ENCODE measurements at regions not wholly inside any gene's neighbourhood (a gene's known extent, or its start where the extent isn't known, plus 50 kb on each side); places are given as distances from the start of the nearest gene placed in this dataset.

- H3K4me1 ChIP-seq (ENCODE audit: control insufficient read depth, extremely low read depth, insufficient read depth, low read length): no peaks in the 10 kb centered on the region
- no peak for FAIRE-seq
- H3K27me3 ChIP-seq (ENCODE audit: control insufficient read depth in 2 of 2, insufficient read depth in 2 of 2, low read length in 2 of 2): no peaks in the 10 kb centered on the region
- H3K9me3 ChIP-seq (replicated peaks; ENCODE audit: control insufficient read depth, insufficient read depth, low read length): no peaks in the 10 kb centered on the region
- ChIA-PET POLR2A (no interaction called here), CTCF (no interaction called here)
- H2AFZ ChIP-seq (ENCODE audit: low read depth, low read length): no peak overlapping the region
- no peak overlapping the region for H3K4me3 ChIP-seq (replicated peaks in 1 of 3; ENCODE audit: insufficient read depth in 1 of 3, low read depth in 1 of 3, low read length in 3 of 3)
- no peak overlapping the region for H3K9ac ChIP-seq (replicated peaks; ENCODE audit: extremely low read depth, insufficient read depth, low read length)
- dilution Hi-C loops (cut with MboI; ENCODE audit: extremely low pct_ligation_motif_present, low sequenced_read_pairs) (no loop called here), intact Hi-C loops (cut with micrococcal nuclease) (no loop called here)
- H3K9me1 ChIP-seq (replicated peaks; ENCODE audit: control insufficient read depth, extremely low read depth, insufficient read depth, low read length): no peaks in the 10 kb centered on the region
- H3K27ac ChIP-seq (ENCODE audit: insufficient read depth, low read depth, low read length): no peak overlapping the region
- no TSS peak for BruUV-seq (replicated peaks)
- H3K4me2 ChIP-seq (ENCODE audit: insufficient read depth, low read length): no peak overlapping the region
- H4K20me1 ChIP-seq (replicated peaks; ENCODE audit: control insufficient read depth, extremely low read depth, insufficient read depth, low read length): no peaks in the 10 kb centered on the region
- no peak for TF ChIP-seq POLR2A (IDR thresholded peaks at IDR 0.05; ENCODE audit: low read depth, low read length)
- no peak for TF ChIP-seq MYC (IDR thresholded peaks at IDR 0.05; ENCODE audit: low read depth, low read length)
- TF ChIP-seq GATA2 (IDR thresholded peaks at IDR 0.05; ENCODE audit: insufficient read depth, insufficient read length, low read depth, low read length): no peak
- no peak for TF ChIP-seq MAX (IDR thresholded peaks at IDR 0.05; ENCODE audit: insufficient read depth, insufficient read length)
- no peak for TF ChIP-seq JUN (IDR thresholded peaks at IDR 0.05; ENCODE audit: borderline replicate concordance, insufficient read depth, insufficient read length, low read depth)
- TF ChIP-seq FOS (IDR thresholded peaks at IDR 0.05; ENCODE audit: borderline replicate concordance, insufficient read depth, low read length): no peak
- DNase-seq (ENCODE audit: low read depth, low spot score): no peak
- H3K79me2 ChIP-seq (ENCODE audit: control insufficient read depth, insufficient read depth, low read length): no peaks in the 10 kb centered on the region
- H3K36me3 ChIP-seq (ENCODE audit: control insufficient read depth in 2 of 2, extremely low read depth in 1 of 2, insufficient read depth in 2 of 2, low read length in 2 of 2): no peaks in the 10 kb centered on the region
Measured at GRCh38 chrX:40374486-40374885, 206.3 kb upstream of the ATP6AP2 start.

DNA sequence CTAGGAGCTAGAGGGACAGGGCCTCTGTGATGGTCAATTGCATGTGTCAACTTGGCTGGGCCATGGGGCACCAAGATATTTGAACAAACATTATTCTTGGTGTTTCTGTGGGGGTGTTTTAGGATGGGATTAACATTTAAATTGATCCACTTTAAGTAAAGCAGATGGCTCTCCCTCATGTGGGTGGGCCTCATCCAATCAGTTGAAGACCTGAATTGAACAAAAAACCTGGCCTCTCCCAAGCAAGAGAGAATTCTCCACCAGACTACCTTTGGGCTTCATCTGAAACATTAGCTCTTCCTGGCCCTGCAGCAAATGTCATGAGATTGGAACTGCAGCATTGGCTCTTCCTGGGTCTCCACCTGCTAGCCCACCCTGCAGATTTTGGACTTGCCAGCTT is 207.1 kb upstream of the ATP6AP2 start:
- Histone ChIP-seq H3K9me1 (replicated peaks; ENCODE audit: control insufficient read depth, extremely low read depth, insufficient read depth, low read length) (no peaks in the 10 kb centered on the region), H3K9ac (replicated peaks; ENCODE audit: extremely low read depth, insufficient read depth, low read length) (no peak overlapping the region), H2AFZ (ENCODE audit: low read depth, low read length) (no peak overlapping the region), H4K20me1 (replicated peaks; ENCODE audit: control insufficient read depth, extremely low read depth, insufficient read depth, low read length) (no peaks in the 10 kb centered on the region), H3K9me3 (replicated peaks; ENCODE audit: control insufficient read depth, insufficient read depth, low read length) (no peaks in the 10 kb centered on the region), H3K36me3 (ENCODE audit: control insufficient read depth in 2 of 2, extremely low read depth in 1 of 2, insufficient read depth in 2 of 2, low read length in 2 of 2) (no peaks in the 10 kb centered on the region), H3K4me2 (ENCODE audit: insufficient read depth, low read length) (no peak overlapping the region), H3K27ac (ENCODE audit: insufficient read depth, low read depth, low read length) (no peak overlapping the region), H3K4me1 (ENCODE audit: control insufficient read depth, extremely low read depth, insufficient read depth, low read length) (no peaks in the 10 kb centered on the region), H3K79me2 (ENCODE audit: control insufficient read depth, insufficient read depth, low read length) (no peaks in the 10 kb centered on the region), H3K27me3 (ENCODE audit: control insufficient read depth in 2 of 2, insufficient read depth in 2 of 2, low read length in 2 of 2) (no peaks in the 10 kb centered on the region), H3K4me3 (replicated peaks in 1 of 3; ENCODE audit: insufficient read depth in 1 of 3, low read depth in 1 of 3, low read length in 3 of 3) (no peak overlapping the region)
- no peak for FAIRE-seq
- dilution Hi-C loops (cut with MboI; ENCODE audit: extremely low pct_ligation_motif_present, low sequenced_read_pairs): no loop called here
- no TSS peak for BruUV-seq (replicated peaks)
- intact Hi-C loops (cut with micrococcal nuclease): no loop called here
- POLR2A ChIA-PET: no interaction called here
- TF ChIP-seq, protein P1, sequence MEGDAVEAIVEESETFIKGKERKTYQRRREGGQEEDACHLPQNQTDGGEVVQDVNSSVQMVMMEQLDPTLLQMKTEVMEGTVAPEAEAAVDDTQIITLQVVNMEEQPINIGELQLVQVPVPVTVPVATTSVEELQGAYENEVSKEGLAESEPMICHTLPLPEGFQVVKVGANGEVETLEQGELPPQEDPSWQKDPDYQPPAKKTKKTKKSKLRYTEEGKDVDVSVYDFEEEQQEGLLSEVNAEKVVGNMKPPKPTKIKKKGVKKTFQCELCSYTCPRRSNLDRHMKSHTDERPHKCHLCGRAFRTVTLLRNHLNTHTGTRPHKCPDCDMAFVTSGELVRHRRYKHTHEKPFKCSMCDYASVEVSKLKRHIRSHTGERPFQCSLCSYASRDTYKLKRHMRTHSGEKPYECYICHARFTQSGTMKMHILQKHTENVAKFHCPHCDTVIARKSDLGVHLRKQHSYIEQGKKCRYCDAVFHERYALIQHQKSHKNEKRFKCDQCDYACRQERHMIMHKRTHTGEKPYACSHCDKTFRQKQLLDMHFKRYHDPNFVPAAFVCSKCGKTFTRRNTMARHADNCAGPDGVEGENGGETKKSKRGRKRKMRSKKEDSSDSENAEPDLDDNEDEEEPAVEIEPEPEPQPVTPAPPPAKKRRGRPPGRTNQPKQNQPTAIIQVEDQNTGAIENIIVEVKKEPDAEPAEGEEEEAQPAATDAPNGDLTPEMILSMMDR (IDR thresholded peaks at IDR 0.05; ENCODE audit: extremely low read depth in 1 of 2, insufficient read depth in 1 of 2, low read depth in 1 of 2, low read length in 2 of 2): no peak
- no peak for TF ChIP-seq EZH2 (IDR thresholded peaks at IDR 0.05; ENCODE audit: borderline replicate concordance, low read depth, low read length, severe bottlenecking)
- no peak for TF ChIP-seq FOS (IDR thresholded peaks at IDR 0.05; ENCODE audit: borderline replicate concordance, insufficient read depth, low read length)
- TF ChIP-seq POLR2A (IDR thresholded peaks at IDR 0.05; ENCODE audit: low read depth, low read length): no peak
- no peak for TF ChIP-seq JUN (IDR thresholded peaks at IDR 0.05; ENCODE audit: borderline replicate concordance, insufficient read depth, insufficient read length, low read depth)
- TF ChIP-seq GATA2 (IDR thresholded peaks at IDR 0.05; ENCODE audit: insufficient read depth, insufficient read length, low read depth, low read length): no peak
- TF ChIP-seq MYC (IDR thresholded peaks at IDR 0.05; ENCODE audit: low read depth, low read length): no peak
- DNase-seq (ENCODE audit: low read depth, low spot score): no peak
- CTCF ChIA-PET: no interaction called here

All from endothelial cell of umbilical vein (primary cell).